Neural crest cell (in vitro differentiated cells): ENCODE measurements at regions not wholly inside any gene's neighbourhood (a gene's known extent, or its start where the extent isn't known, plus 50 kb on each side); places are given as distances from the start of the nearest gene placed in this dataset.

ENCODE experiments used
- DNase-seq: peaks from one replicate; pipeline ENCODE4 v3.0.0; 2021; ENCODE audit warnings: low read depth, mixed read lengths, low spot score
- H3K27ac Mint-ChIP-seq: one replicate; pipeline ENCODE4 v1.8.0; 2021; ENCODE audit warnings: mild to moderate bottlenecking, mixed read lengths; ENCODE audit not compliant: unreplicated experiment
- H3K27me3 Mint-ChIP-seq: 2 replicates; pipeline ENCODE4 v1.8.0; 2021; ENCODE audit warnings: low read depth, mild to moderate bottlenecking, mixed read lengths
- H3K36me3 Mint-ChIP-seq: 2 replicates; pipeline ENCODE4 v1.8.0; 2021; ENCODE audit warnings: low read depth, mild to moderate bottlenecking, mixed read lengths
- H3K4me1 Mint-ChIP-seq: 2 replicates; pipeline ENCODE4 v1.8.0; 2021; ENCODE audit warnings: mixed read lengths
- H3K4me3 Mint-ChIP-seq: one replicate; pipeline ENCODE4 v1.8.0; 2021; ENCODE audit warnings: mild to moderate bottlenecking, mixed read lengths
- H3K9me3 Mint-ChIP-seq: 2 replicates; pipeline ENCODE4 v1.8.0; 2021; ENCODE audit warnings: mixed read lengths
- CTCF ChIP-seq: fragments of 200-600 bp; sonication (generic); conservative IDR thresholded peaks from 2 replicates; pipeline ENCODE4 v1.5.0; 2021; ENCODE audit warnings: antibody characterized with exemption, mild to moderate bottlenecking

- Mint-ChIP-seq H3K27ac (no peak overlapping the region), H3K27me3 (no peaks in the 10 kb centered on the region), H3K4me1 (no peaks in the 10 kb centered on the region), H3K36me3 (peaks cover 3% of the 10 kb centered on the region), H3K9me3 (peaks cover 4% of the 10 kb centered on the region), H3K4me3 (no peak overlapping the region)
- no peak for TF ChIP-seq CTCF
- no peak for DNase-seq
Observed at GRCh38 chr16:63618896-63619485, 1502.9 kb downstream of the CDH11 start.

- Mint-ChIP-seq H3K9me3 (peaks cover 7% of the 10 kb centered on the region), H3K4me3 (no peak overlapping the region), H3K27me3 (no peaks in the 10 kb centered on the region), H3K36me3 (peaks cover 3% of the 10 kb centered on the region), H3K27ac (no peak overlapping the region), H3K4me1 (no peaks in the 10 kb centered on the region)
- DNase-seq, result no peak
- no peak for TF ChIP-seq CTCF
Observed at GRCh38 chr16:63617990-63618763, 1503.7 kb downstream of the CDH11 start.

GRCh38 chr16:63617047-63617989 is 1504.5 kb downstream of the CDH11 start:
- no peaks in the 10 kb centered on the region for H3K27me3 Mint-ChIP-seq
- peaks cover 9% of the 10 kb centered on the region for H3K9me3 Mint-ChIP-seq
- no peak overlapping the region for H3K27ac Mint-ChIP-seq
- no peak overlapping the region for H3K4me3 Mint-ChIP-seq
- H3K36me3 Mint-ChIP-seq, result peaks cover 3% of the 10 kb centered on the region
- DNase-seq, result no peak
- no peak for TF ChIP-seq CTCF
- H3K4me1 Mint-ChIP-seq, result peaks cover 6% of the 10 kb centered on the region

DNA sequence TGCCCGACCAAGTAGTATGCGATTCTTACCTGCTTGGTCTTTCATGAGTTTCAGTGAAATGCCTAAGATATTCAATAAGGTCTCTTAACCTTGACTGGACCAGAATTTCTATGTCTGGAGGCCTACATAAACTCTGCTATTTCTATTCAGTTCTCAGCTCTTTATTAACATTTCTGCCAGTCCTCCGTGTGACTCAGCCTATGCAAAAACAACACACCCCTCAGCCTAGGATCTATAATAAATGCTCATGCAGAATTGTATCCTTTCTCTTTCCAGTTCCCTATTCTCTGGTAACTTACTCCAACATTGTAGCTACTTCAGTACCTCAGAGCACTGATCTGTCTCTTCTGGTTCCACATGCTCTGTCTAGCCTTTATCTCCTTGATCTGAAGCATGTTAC is 1507.4 kb downstream of the CDH11 start:
- Mint-ChIP-seq H3K27me3 (no peaks in the 10 kb centered on the region), H3K9me3 (peaks cover 17% of the 10 kb centered on the region), H3K36me3 (peaks cover 3% of the 10 kb centered on the region), H3K4me3 (no peak overlapping the region), H3K27ac (no peak overlapping the region), H3K4me1 (peaks cover 6% of the 10 kb centered on the region)
- TF ChIP-seq CTCF, result no peak
- no peak for DNase-seq

DNA sequence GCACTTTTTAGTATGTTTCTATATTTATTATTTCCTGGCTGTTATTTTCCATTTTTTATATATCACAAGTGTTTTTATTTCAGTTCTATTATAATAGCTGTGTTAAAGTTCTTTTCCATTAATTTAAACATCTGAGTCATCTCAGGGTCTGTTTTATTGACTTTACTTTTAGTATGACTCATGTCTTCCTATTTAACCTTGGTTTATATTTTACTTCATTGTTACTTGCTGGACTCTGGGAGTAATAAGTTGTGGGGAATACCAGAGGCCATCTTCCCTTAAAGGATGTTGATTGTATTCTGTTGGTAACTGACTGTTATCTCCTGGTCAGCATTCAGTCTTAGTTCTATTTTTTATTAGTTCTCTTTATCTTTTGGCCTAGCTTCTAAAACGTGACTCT is 1508.2 kb downstream of the CDH11 start:
- H3K4me1 Mint-ChIP-seq, result peaks cover 6% of the 10 kb centered on the region
- no peaks in the 10 kb centered on the region for H3K27me3 Mint-ChIP-seq
- H3K36me3 Mint-ChIP-seq, result peaks cover 3% of the 10 kb centered on the region
- TF ChIP-seq CTCF, result no peak
- H3K4me3 Mint-ChIP-seq, result no peak overlapping the region
- H3K27ac Mint-ChIP-seq, result no peak overlapping the region
- DNase-seq, result no peak
- H3K9me3 Mint-ChIP-seq, result peaks cover 17% of the 10 kb centered on the region
